B cell (primary cell): ENCODE measurements at regions not wholly inside any gene's neighbourhood (a gene's known extent, or its start where the extent isn't known, plus 50 kb on each side); places are given as distances from the start of the nearest gene placed in this dataset.

ENCODE experiments used
- ATAC-seq: fragments of 200-7000 bp; cut with Tn5 transposase; one replicate; pipeline ENCODE4 v1.10.0; 2021; ENCODE audit warnings: low read depth, mild to moderate bottlenecking, moderate number of reproducible peaks, moderate library complexity
- CTCF ChIA-PET: fragments of 350-600 bp; sonication (Branson Sonifier 250); formaldehyde crosslinking; loops from one replicate; lab custom pipeline; 2021; ENCODE audit warnings: antibody characterized with exemption, inconsistent platforms; lab: Charles Lee
- POLR2A ChIA-PET: fragments of 350-600 bp; sonication (Branson Sonifier 250); formaldehyde crosslinking; loops from one replicate; lab custom pipeline; 2021; ENCODE audit warnings: antibody characterized with exemption; lab: Charles Lee
- DNase-seq: peaks from one replicate; pipeline ENCODE4 v3.0.0; 2013
- H2AFZ ChIP-seq: 2 replicates; pipeline ENCODE4 v1.6.1; 2012; ENCODE audit warnings: mild to moderate bottlenecking, low read depth, low read length; ENCODE audit not compliant: insufficient read depth, poor library complexity, severe bottlenecking
- H3K27ac ChIP-seq, 2 donors: 1 replicate in 1 of 2; 2 replicates in 1 of 2; pipeline ENCODE4 v1.5.1; 2012 to 2013; ENCODE audit warnings: low read length in 2 of 2, mild to moderate bottlenecking in 2 of 2, moderate library complexity in 1 of 2
- H3K27me3 ChIP-seq, 4 experiments: fragments of 200-600 bp in 1 of 4; sonication (generic) in 1 of 4; replicated peaks in 1 of 4; 1 replicate in 2 of 4; 2 replicates in 2 of 4; pipeline versions ENCODE4 v1.6.1 to v1.7.0; 2013 to 2016; ENCODE audit warnings: low read length in 3 of 4, mild to moderate bottlenecking in 2 of 4, mixed read lengths in 1 of 4, moderate library complexity in 1 of 4; ENCODE audit not compliant: insufficient read depth in 4 of 4, control insufficient read depth in 3 of 4; ENCODE audit errors: control extremely low read depth in 1 of 4
- H3K36me3 ChIP-seq, 2 experiments: replicated peaks in 1 of 2; 1 replicate in 1 of 2; 2 replicates in 1 of 2; pipeline versions ENCODE4 v1.6.1 to v1.7.1; 2013; ENCODE audit warnings: low read length in 1 of 2; ENCODE audit not compliant: insufficient read depth in 2 of 2, control insufficient read depth in 1 of 2; ENCODE audit errors: control extremely low read depth in 1 of 2, extremely low read depth in 1 of 2
- H3K4me1 ChIP-seq, 2 donors: fragments of 200-600 bp in 1 of 2; sonication (generic) in 1 of 2; 1 replicate in 1 of 2; 2 replicates in 1 of 2; pipeline versions ENCODE4 v1.5.1 to v1.6.1; 2013 to 2017; ENCODE audit warnings: low read length in 2 of 2; ENCODE audit not compliant: control insufficient read depth in 2 of 2, insufficient read depth in 2 of 2
- H3K4me2 ChIP-seq: replicated peaks from 2 replicates; pipeline ENCODE3; 2012; ENCODE audit warnings: mild to moderate bottlenecking, low read depth, low read length; ENCODE audit not compliant: poor library complexity, severe bottlenecking
- H3K4me3 ChIP-seq, 5 experiments: fragments of 200-600 bp in 1 of 5; sonication (generic) in 1 of 5; 1 replicate in 3 of 5; 2 replicates in 2 of 5; pipeline versions ENCODE4 v1.5.1 to v1.7.0; 2011 to 2016; ENCODE audit warnings: low read length in 4 of 5, mild to moderate bottlenecking in 4 of 5, low read depth in 2 of 5, control low read depth in 1 of 5, moderate library complexity in 1 of 5; ENCODE audit not compliant: insufficient read depth in 1 of 5; ENCODE audit errors: control extremely low read depth in 1 of 5, extremely low read depth in 1 of 5
- H3K79me2 ChIP-seq: fragments of 200-600 bp; sonication (generic); one replicate; pipeline ENCODE4 v1.6.0; 2016; ENCODE audit warnings: low read length; ENCODE audit not compliant: control insufficient read depth, insufficient read depth
- H3K9ac ChIP-seq: fragments of 200-600 bp; sonication (generic); 2 replicates; pipeline ENCODE4 v1.6.1; 2017; ENCODE audit warnings: mild to moderate bottlenecking, low read length, moderate library complexity
- H3K9me3 ChIP-seq, 3 donors: one replicate each; pipeline versions ENCODE4 v1.6.1 to v1.7.1; 2013; ENCODE audit warnings: low read length in 2 of 3; ENCODE audit not compliant: control insufficient read depth in 2 of 3, insufficient read depth in 1 of 3; ENCODE audit errors: control extremely low read depth in 1 of 3
- H4K20me1 ChIP-seq: 2 replicates; pipeline ENCODE4 v1.6.0; 2012; ENCODE audit warnings: mild to moderate bottlenecking, low read length; ENCODE audit not compliant: insufficient read depth, control insufficient read depth, poor library complexity, severe bottlenecking
- H3K27ac Mint-ChIP-seq: one replicate; pipeline ENCODE4 v1.8.0; 2021; ENCODE audit warnings: mixed read lengths
- H3K27me3 Mint-ChIP-seq: one replicate; pipeline ENCODE4 v1.8.0; 2021; ENCODE audit warnings: mixed read lengths
- H3K4me1 Mint-ChIP-seq: one replicate; pipeline ENCODE4 v1.8.0; 2021; ENCODE audit warnings: mixed read lengths
- H3K4me3 Mint-ChIP-seq: one replicate; pipeline ENCODE4 v1.8.0; 2021; ENCODE audit warnings: mixed read lengths
- H3K9me3 Mint-ChIP-seq: one replicate; pipeline ENCODE4 v1.8.0; 2022; ENCODE audit warnings: mixed read lengths; ENCODE audit not compliant: insufficient read depth
- EZH2 ChIP-seq: IDR thresholded peaks from 2 replicates; pipeline ENCODE4 v1.6.1; 2012; ENCODE audit warnings: borderline replicate concordance, low read depth, mild to moderate bottlenecking, moderate library complexity, low read length; ENCODE audit not compliant: insufficient read depth, poor library complexity, severe bottlenecking
- WGBS: methylation state at CpG from one replicate; pipeline ENCODE4 v1.1.5; 2013; ENCODE audit warnings: missing lambda C conversion rate; ENCODE audit not compliant: insufficient coverage; 5-methylcytosine and 5-hydroxymethylcytosine counted together
- intact Hi-C: fragments of 100-400 bp; cut with micrococcal nuclease; formaldehyde crosslinking; loops from one replicate; pipeline ENCODE4 v1.10.0; 2022
- TF ChIP-seq, protein P1 (sequence below): fragments of 200-600 bp; IDR thresholded peaks from one replicate; pipeline ENCODE4 v1.8.0; 2022; ENCODE audit warnings: antibody characterized with exemption, mild to moderate bottlenecking

DNA sequence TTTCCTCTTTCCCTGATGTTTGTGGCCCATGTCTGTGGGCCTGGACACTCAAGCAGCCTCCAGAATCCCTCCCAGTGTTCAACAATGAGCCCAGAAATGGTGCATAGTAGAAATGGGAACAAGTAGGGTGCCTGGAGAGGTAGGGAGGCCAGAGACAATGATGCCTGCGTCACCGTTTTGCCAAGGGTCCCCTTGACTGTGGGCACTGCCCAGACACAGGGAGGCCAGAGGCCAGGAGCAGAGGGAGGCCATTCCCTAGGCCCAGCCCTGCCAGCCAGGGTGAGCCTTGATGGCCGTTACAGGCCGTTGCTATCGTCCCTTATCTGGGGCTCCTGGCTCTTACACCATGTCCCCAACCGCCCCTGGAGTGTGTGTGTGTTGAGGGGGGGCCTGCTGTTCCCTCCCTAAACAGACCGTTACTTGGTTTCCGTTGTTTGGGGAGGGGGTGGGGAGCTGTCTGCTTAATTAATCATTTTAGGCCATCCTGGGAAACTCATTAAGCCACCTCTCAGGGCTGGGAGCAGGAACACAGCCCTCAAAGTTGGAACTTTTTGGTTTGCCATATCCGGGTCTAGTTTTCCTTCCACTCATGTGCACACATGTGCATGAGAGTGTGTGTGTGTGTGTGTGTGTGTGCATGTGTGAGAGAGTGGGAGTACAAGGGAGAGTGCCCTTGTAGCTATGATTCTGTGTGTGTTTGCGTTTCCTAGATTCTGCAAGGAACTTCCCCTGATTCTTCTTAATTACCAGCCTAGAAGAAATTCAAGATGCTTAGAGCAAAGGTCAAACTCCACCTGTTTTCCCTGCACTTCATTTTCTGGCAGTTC is 135.2 kb upstream of the HAAO start:
- Histone ChIP-seq H3K4me3 (no peak overlapping the region), H2AFZ (no peak overlapping the region), H3K27me3 (no peaks in the 10 kb centered on the region), H3K79me2 (no peaks in the 10 kb centered on the region), H3K36me3 (no peaks in the 10 kb centered on the region), H3K9ac (no peak overlapping the region), H3K27ac (no peak overlapping the region), H3K4me1 (no peaks in the 10 kb centered on the region), H3K4me2 (no peak overlapping the region), H3K9me3 (no peaks in the 10 kb centered on the region), H4K20me1 (no peaks in the 10 kb centered on the region)
- Mint-ChIP-seq H3K4me3 (no peak overlapping the region), H3K27me3 (peaks cover 5% of the 10 kb centered on the region), H3K27ac (no peak overlapping the region), H3K4me1 (no peaks in the 10 kb centered on the region), H3K9me3 (no peaks in the 10 kb centered on the region)
- WGBS: 27% methylated on average over 7 of the region's 10 CpGs
- ChIA-PET POLR2A (no interaction called here), CTCF (no interaction called here)
- no peak for TF ChIP-seq EZH2
- TF ChIP-seq, protein P1, sequence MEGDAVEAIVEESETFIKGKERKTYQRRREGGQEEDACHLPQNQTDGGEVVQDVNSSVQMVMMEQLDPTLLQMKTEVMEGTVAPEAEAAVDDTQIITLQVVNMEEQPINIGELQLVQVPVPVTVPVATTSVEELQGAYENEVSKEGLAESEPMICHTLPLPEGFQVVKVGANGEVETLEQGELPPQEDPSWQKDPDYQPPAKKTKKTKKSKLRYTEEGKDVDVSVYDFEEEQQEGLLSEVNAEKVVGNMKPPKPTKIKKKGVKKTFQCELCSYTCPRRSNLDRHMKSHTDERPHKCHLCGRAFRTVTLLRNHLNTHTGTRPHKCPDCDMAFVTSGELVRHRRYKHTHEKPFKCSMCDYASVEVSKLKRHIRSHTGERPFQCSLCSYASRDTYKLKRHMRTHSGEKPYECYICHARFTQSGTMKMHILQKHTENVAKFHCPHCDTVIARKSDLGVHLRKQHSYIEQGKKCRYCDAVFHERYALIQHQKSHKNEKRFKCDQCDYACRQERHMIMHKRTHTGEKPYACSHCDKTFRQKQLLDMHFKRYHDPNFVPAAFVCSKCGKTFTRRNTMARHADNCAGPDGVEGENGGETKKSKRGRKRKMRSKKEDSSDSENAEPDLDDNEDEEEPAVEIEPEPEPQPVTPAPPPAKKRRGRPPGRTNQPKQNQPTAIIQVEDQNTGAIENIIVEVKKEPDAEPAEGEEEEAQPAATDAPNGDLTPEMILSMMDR: no peak
- ATAC-seq (no peak), DNase-seq (no peak)
- intact Hi-C loops: no loop called here

DNA sequence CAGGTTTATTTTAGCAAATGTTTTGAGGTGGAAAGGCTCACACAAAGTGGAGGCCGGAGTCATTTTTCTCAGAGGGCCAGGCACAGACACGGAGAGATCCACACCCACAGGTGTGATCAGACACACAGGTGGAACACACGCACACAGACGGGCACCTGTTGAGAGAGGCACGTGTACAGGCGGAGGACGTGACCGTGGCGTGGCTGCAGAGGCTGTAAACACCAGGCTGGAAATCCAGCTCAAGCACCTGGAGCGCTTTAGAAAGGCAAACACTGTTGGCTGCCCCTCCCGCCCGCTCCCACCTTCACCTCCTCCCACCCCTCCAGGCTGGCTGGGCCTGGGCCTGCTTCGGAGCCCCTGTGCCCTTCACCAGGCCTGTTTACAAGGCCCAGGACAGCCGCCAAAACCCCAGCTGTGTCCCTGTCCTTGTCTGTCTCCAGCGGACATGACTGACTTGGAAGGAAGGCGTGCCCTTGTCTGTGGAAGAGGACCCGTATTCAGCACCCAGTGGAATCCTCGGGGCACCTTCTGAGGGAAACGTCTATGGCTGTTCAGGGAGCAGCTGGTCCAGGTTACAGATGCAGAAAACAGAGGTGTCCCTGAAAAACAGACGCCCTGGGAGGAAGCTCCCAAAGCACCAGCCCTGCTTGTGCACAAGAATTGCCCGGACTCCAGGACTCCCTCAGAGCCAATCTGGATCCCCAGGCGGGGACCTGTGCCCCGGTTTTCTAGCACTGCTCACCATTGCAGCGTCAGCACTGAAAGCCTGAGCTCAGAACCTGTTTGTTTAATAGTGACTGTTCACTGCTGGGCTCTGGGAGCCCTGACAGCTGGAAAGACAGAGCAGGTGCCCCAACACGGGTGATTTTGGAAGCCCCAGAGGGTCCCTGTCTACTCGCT is 134.3 kb upstream of the HAAO start:
- Histone ChIP-seq H3K4me2 (no peak overlapping the region), H3K27me3 (no peaks in the 10 kb centered on the region), H3K9ac (no peak overlapping the region), H3K4me1 (no peaks in the 10 kb centered on the region), H4K20me1 (no peaks in the 10 kb centered on the region), H3K79me2 (no peaks in the 10 kb centered on the region), H3K27ac (no peak overlapping the region), H3K4me3 (no peak overlapping the region), H2AFZ (no peak overlapping the region), H3K9me3 (no peaks in the 10 kb centered on the region), H3K36me3 (no peaks in the 10 kb centered on the region)
- intact Hi-C loops: no loop called here
- H3K9me3 Mint-ChIP-seq: no peaks in the 10 kb centered on the region
- ChIA-PET CTCF (no interaction called here), POLR2A (no interaction called here)
- TF ChIP-seq, protein P1: no peak
- no peak for TF ChIP-seq EZH2
- H3K4me1 Mint-ChIP-seq: no peaks in the 10 kb centered on the region
- no peak overlapping the region for H3K27ac Mint-ChIP-seq
- DNase-seq (no peak), ATAC-seq (no peak)
- peaks cover 9% of the 10 kb centered on the region for H3K27me3 Mint-ChIP-seq
- WGBS: 87% methylated on average over 26 of the region's 26 CpGs
- H3K4me3 Mint-ChIP-seq: no peak overlapping the region
